ENCODE measurements at regions not wholly inside any gene's neighbourhood (a gene's known extent, or its start where the extent isn't known, plus 50 kb on each side); places are given as distances from the start of the nearest gene placed in this dataset.

DNA sequence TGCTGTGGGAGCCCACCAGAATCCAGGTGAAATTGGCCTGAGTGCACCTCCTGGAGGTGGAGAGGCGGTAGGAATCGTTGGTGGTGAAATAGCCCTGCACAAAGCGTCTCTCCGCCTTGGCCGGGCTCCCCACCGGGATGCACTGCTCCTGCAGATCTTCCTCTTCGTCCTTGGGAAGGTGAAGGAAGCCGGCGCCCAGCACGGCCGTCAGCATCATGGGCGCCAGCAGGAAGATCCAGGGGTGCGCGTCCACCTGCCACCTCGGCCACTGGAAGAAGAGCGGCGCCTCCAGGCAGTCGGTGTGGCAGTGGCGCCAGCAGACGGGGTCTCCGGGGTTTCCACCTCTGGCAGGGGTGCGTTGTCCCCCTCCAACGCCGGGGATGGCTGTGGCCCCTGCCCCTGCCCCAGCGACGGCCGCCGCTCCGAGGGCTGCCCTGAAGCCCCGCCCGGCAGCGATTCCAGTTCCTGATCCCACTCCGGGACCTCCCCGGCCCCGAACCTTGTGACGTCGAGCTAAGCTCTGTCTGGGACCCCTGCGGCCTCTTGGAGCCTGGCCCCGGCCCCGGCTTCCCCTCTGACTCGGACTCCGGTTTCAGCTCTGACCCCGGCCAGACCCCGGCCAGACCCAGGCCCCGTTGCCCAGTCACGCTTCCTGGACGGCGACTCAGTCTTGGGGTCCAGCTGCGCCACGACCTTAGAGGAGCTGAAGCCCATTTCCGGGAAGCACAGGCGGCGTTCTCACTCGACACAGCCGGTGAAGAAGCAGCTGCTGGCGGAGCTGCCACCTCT is 91.9 kb downstream of the CD164 start:
- no peaks in the 10 kb centered on the region for H3K27me3 ChIP-seq
- H3K4me1 ChIP-seq: no peaks in the 10 kb centered on the region
- H3K27ac ChIP-seq: no peak overlapping the region
- no peaks in the 10 kb centered on the region for H3K9me3 ChIP-seq
- no peak for TF ChIP-seq CTCF (IDR thresholded peaks at IDR 0.05)
- TF ChIP-seq EP300 (IDR thresholded peaks at IDR 0.05): no peak
- no peak for TF ChIP-seq POLR2A (IDR thresholded peaks at IDR 0.05)
- DNase-seq (ENCODE audit: low spot score in 2 of 2): no peak
- H3K36me3 ChIP-seq: no peaks in the 10 kb centered on the region
- H3K4me3 ChIP-seq: no peak overlapping the region
- WGBS, 2 donors: 80 to 83% methylated on average over 38 to 45 of the region's 56 CpGs

DNA sequence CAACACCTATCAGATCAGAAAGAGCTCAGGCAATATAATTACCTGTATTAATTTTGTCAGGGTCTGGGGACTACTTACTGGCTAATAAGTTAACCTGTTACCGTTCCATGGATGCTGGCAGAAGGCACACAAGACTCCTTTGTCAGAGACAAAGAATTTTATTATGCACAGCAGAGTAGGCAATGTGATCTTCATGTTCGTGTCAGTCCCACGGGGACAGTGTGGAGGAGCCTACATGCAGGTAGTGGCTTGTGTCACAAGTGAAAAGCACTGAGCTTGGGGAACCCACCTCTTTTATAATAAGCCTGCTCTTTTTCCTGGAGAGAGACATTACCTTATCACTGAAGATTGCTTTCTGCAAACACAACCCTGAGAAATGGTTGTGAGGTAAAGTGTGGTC is 96.9 kb downstream of the CD164 start:
- Histone ChIP-seq H3K9me3 (no peaks in the 10 kb centered on the region), H3K4me3 (no peak overlapping the region), H3K27ac (no peak overlapping the region), H3K36me3 (no peaks in the 10 kb centered on the region), H3K4me1 (no peaks in the 10 kb centered on the region), H3K27me3 (no peaks in the 10 kb centered on the region)
- TF ChIP-seq CTCF (IDR thresholded peaks at IDR 0.05) (no peak), POLR2A (IDR thresholded peaks at IDR 0.05) (no peak), EP300 (IDR thresholded peaks at IDR 0.05) (no peak)
- DNase-seq (ENCODE audit: low spot score in 2 of 2): no peak
- 46 to 63% methylated on average over 3 of the region's 3 CpGs for WGBS, 2 donors

- H3K27me3 ChIP-seq: no peaks in the 10 kb centered on the region
- no peak overlapping the region for H3K27ac ChIP-seq
- 83 to 87% methylated on average over 2 of the region's 2 CpGs for WGBS, 2 donors
- DNase-seq (ENCODE audit: low spot score in 2 of 2): no peak
- TF ChIP-seq POLR2A (IDR thresholded peaks at IDR 0.05) (no peak), CTCF (IDR thresholded peaks at IDR 0.05) (no peak), EP300 (IDR thresholded peaks at IDR 0.05) (no peak)
- H3K4me1 ChIP-seq: no peaks in the 10 kb centered on the region
- H3K9me3 ChIP-seq: no peaks in the 10 kb centered on the region
- no peak overlapping the region for H3K4me3 ChIP-seq
- no peaks in the 10 kb centered on the region for H3K36me3 ChIP-seq
These were observed 97.6 kb downstream of the CD164 start for GRCh38 chr6:109284675-109285074.

GRCh38 chr6:109282756-109283155 is 99.5 kb downstream of the CD164 start:
- DNase-seq (ENCODE audit: low spot score in 2 of 2): no peak
- Histone ChIP-seq H3K9me3 (no peaks in the 10 kb centered on the region), H3K27ac (no peak overlapping the region), H3K36me3 (no peaks in the 10 kb centered on the region), H3K4me1 (no peaks in the 10 kb centered on the region), H3K4me3 (no peak overlapping the region), H3K27me3 (no peaks in the 10 kb centered on the region)
- no peak for TF ChIP-seq POLR2A (IDR thresholded peaks at IDR 0.05)
- no peak for TF ChIP-seq EP300 (IDR thresholded peaks at IDR 0.05)
- no peak for TF ChIP-seq CTCF (IDR thresholded peaks at IDR 0.05)
- 65 to 83% methylated on average over 2 of the region's 2 CpGs for WGBS, 2 donors

DNA sequence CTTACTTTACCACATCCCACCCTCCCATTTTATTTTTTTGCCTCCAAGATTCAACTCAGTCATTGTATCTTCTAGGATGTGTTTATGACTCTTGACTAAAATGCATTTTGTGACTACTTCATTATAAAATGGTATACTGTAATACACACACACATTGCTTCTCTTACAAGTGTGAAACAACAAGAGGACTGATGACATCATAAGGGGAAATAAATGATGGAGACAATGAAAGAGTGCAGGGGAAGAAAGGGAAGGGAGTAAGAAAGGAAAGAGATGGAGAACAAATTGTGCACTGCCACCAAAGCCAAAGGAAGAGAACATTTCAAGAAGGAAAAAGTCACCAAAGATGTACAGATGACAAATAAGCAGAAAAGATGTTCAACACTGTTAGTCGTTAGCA is 102.6 kb downstream of the CD164 start:
- Histone ChIP-seq H3K27me3 (no peaks in the 10 kb centered on the region), H3K9me3 (no peaks in the 10 kb centered on the region), H3K4me1 (no peaks in the 10 kb centered on the region), H3K4me3 (no peak overlapping the region), H3K27ac (no peak overlapping the region), H3K36me3 (no peaks in the 10 kb centered on the region)
- 86 to 95% methylated on average over 1 of the region's 1 CpG for WGBS, 2 donors
- DNase-seq (ENCODE audit: low spot score in 2 of 2): no peak
- TF ChIP-seq CTCF (IDR thresholded peaks at IDR 0.05): no peak

Data from tibial nerve (tissue), 4 donors.